ENCODE measurements at regions not wholly inside any gene's neighbourhood (a gene's known extent, or its start where the extent isn't known, plus 50 kb on each side); places are given as distances from the start of the nearest gene placed in this dataset.
A peak's percentile ranks its signal among the peaks of the same experiment; 100 is the strongest.

DNA sequence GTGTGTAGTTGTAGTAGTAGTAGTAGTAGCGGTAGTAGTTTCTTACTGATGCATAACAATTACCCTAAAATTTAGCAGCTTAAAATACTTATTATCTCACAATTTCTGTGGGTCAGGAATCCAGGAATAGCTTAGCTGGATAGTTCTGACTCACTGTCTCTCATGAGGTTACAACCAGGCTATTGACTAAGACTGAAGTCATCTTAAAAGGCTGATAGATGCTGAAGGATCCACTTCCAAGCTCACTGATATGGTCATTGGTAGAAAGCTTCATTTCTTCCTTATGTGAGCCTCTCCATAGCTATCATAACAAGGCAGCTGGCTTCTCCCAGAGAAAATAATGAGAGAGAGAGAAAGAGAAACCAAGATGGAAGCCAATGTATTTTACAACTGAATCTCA is 147.5 kb upstream of the FBXL17 start:
- no peaks in the 10 kb centered on the region for H3K27me3 ChIP-seq

DNA sequence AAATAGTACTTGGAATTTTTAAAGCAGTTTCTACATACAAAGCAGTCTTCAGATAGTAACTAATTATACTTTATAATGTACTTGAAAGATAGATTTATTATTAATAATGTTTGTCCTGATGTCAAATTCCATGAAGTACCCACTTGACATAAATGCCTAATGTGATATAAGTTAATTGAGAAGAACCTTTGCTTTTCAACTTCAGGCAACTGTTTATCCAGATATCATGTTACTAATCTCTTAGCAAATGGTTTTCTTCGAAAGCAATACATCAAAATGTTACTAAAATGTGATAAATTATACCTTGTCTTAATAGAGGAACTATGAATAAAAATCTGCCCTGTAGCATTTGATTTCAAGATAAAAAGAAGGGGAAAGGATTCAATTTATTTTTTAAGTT is 146.8 kb upstream of the FBXL17 start:
- Histone ChIP-seq H3K36me3 (no peaks in the 10 kb centered on the region), H3K9me3 (peaks cover 0 to 4% (median 0%) of the 10 kb centered on the region in 3 donors), H3K4me3 (no peak overlapping the region), H3K4me1 (peaks cover 0 to 4% (median 0%) of the 10 kb centered on the region in 4 donors), H3K27me3 (no peaks in the 10 kb centered on the region), H3K27ac (no peak overlapping the region)
- DNase-seq: no peak
- intact Hi-C loops (cut with DNase I; ENCODE audit: low total_unique reads): loop anchor here (5.0 kb wide), 1 partner anchor 889 kb away; no protein-coding TSS in a partner anchor
- TF ChIP-seq CTCF (IDR thresholded peaks at IDR 0.05): no peak

More for the DNA sequence above, 147.5 kb upstream of the FBXL17 start:
- H3K4me3 ChIP-seq: no peak overlapping the region
- intact Hi-C loops (cut with DNase I; ENCODE audit: low total_unique reads): loop anchor here (5.0 kb wide), 1 partner anchor 888 kb away; no protein-coding TSS in a partner anchor
- peaks cover 0 to 4% (median 0%) of the 10 kb centered on the region in 3 donors for H3K9me3 ChIP-seq
- no peak overlapping the region for H3K27ac ChIP-seq
- peaks cover 0 to 4% (median 0%) of the 10 kb centered on the region in 4 donors for H3K4me1 ChIP-seq
- no peak for TF ChIP-seq CTCF (IDR thresholded peaks at IDR 0.05)
- H3K36me3 ChIP-seq: no peaks in the 10 kb centered on the region
- DNase-seq: no peak

DNA sequence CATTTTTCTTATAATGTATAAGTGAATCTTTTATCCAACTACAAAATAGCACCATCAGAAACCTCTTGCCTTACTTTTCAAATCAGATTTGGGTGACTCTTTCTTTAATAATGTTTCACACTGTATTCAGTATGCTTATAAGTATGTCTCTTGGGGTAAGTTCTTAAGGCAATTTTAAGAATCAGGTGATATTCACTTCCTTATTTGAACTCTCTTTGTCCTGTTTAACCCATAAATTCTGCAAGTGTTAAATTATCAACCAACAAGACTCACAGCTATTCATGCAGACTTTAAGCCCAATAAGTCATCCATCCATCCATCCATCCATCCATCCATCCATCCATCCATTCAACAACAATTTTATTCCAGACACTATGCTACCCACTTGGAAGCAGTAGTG is 142.7 kb upstream of the FBXL17 start:
- Histone ChIP-seq H3K27ac (no peak overlapping the region), H3K4me3 (no peak overlapping the region), H3K9me3 (peaks cover 0 to 4% (median 0%) of the 10 kb centered on the region in 3 donors), H3K27me3 (no peaks in the 10 kb centered on the region), H3K4me1 (no peaks in the 10 kb centered on the region), H3K36me3 (no peaks in the 10 kb centered on the region)
- no peak for TF ChIP-seq CTCF (IDR thresholded peaks at IDR 0.05)
- intact Hi-C loops (cut with DNase I; ENCODE audit: low total_unique reads): no loop called here
- DNase-seq: no peak

- Histone ChIP-seq H3K4me3 (no peak overlapping the region), H3K27me3 (no peaks in the 10 kb centered on the region), H3K36me3 (no peaks in the 10 kb centered on the region), H3K9me3 (peaks cover 0 to 4% (median 0%) of the 10 kb centered on the region in 3 donors), H3K27ac (no peak overlapping the region), H3K4me1 (no peaks in the 10 kb centered on the region)
- intact Hi-C loops (cut with DNase I; ENCODE audit: low total_unique reads): no loop called here
- DNase-seq: no peak
- no peak for TF ChIP-seq CTCF (IDR thresholded peaks at IDR 0.05)
These were observed 141.5 kb upstream of the FBXL17 start for GRCh38 chr5:108523360-108523759.

- no peak for DNase-seq
- Histone ChIP-seq H3K27ac (no peak overlapping the region), H3K9me3 (no peaks in the 10 kb centered on the region), H3K36me3 (no peaks in the 10 kb centered on the region), H3K27me3 (no peaks in the 10 kb centered on the region), H3K4me3 (no peak overlapping the region), H3K4me1 (no peaks in the 10 kb centered on the region)
- peak; percentile 48 to 53 for TF ChIP-seq CTCF (IDR thresholded peaks at IDR 0.05)
- intact Hi-C loops (cut with DNase I; ENCODE audit: low total_unique reads): no loop called here
These were observed 140.1 kb upstream of the FBXL17 start for GRCh38 chr5:108521841-108522506.

Data from tibial artery (tissue), 4 donors.